ENCODE measurements at regions not wholly inside any gene's neighbourhood (a gene's known extent, or its start where the extent isn't known, plus 50 kb on each side); places are given as distances from the start of the nearest gene placed in this dataset.

GRCh38 chr10:9858816-9859215 lies 1158.9 kb upstream of the CELF2 start:
- H3K27ac Mint-ChIP-seq = no peak overlapping the region
- no peaks in the 10 kb centered on the region for H3K4me1 Mint-ChIP-seq
- no peak for DNase-seq

GRCh38 chr10:9860045-9860444 lies 1157.6 kb upstream of the CELF2 start:
- DNase-seq (no peak), ATAC-seq (no peak)
- Mint-ChIP-seq H3K27me3 (no peaks in the 10 kb centered on the region), H3K4me3 (no peak overlapping the region), H3K27ac (no peak overlapping the region), H3K9me3 (peaks cover 8 to 16% of the 10 kb centered on the region in 2 donors), H3K4me1 (no peaks in the 10 kb centered on the region)

More at GRCh38 chr10:9858816-9859215, 1158.9 kb upstream of the CELF2 start:
- ATAC-seq = no peak
- no peaks in the 10 kb centered on the region for H3K27me3 Mint-ChIP-seq
- peaks cover 8 to 16% of the 10 kb centered on the region in 2 donors for H3K9me3 Mint-ChIP-seq
- H3K4me3 Mint-ChIP-seq = no peak overlapping the region

GRCh38 chr10:9863559-9864121 lies 1154.0 kb upstream of the CELF2 start:
- no peak overlapping the region for H3K4me3 Mint-ChIP-seq
- H3K27ac Mint-ChIP-seq = no peak overlapping the region
- no peak for DNase-seq
- ATAC-seq = no peak
- peaks cover 5 to 16% of the 10 kb centered on the region in 2 donors for H3K9me3 Mint-ChIP-seq
- no peaks in the 10 kb centered on the region for H3K4me1 Mint-ChIP-seq
- H3K27me3 Mint-ChIP-seq = no peaks in the 10 kb centered on the region

DNA sequence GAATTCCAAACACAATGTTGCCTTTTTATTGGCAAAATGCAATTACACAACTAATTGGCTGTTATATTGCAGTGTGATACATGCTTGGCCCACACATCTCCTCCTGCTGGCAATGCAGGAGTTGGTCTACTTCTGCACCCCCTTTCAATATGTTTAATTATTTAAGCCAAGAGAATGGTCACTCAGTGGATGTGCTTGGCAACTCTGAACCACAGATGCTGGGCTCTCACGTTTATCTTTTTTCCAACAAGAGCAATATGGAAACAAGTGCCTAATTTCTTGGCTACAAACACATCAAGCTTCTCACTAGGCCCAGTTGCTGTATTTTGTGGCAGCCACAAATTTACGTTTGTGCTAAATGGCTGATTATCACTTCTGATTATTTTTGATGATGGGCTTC lies 1149.2 kb upstream of the CELF2 start:
- ATAC-seq = no peak
- Mint-ChIP-seq H3K27me3 (no peaks in the 10 kb centered on the region), H3K27ac (no peak overlapping the region), H3K4me3 (no peak overlapping the region), H3K9me3 (no peaks in the 10 kb centered on the region), H3K4me1 (no peaks in the 10 kb centered on the region)
- DNase-seq = no peak

DNA sequence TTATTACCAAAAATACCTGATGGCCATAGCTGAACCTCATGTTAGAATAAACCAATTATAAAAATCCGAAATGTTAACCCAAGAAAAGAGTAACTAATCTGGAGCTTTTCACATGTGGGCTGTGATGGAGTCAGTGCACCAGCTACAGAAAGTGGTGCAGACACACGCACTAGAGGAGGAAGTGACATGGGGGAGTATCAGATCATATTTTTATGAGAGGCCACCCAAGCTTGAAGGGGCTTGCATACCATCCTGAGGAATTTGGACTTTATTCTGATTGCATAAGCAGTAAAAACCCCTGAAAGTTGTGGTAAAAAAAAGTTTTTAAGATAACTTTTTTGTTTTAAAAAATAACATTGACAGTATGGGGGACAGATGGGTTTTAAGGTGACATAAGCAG lies 1148.5 kb upstream of the CELF2 start:
- no peaks in the 10 kb centered on the region for H3K27me3 Mint-ChIP-seq
- no peaks in the 10 kb centered on the region for H3K9me3 Mint-ChIP-seq

GRCh38 chr10:9869606-9870176 lies 1148.0 kb upstream of the CELF2 start:
- DNase-seq = no peak
- H3K9me3 Mint-ChIP-seq = no peaks in the 10 kb centered on the region
- H3K4me1 Mint-ChIP-seq = no peaks in the 10 kb centered on the region
- no peak for ATAC-seq
- no peak overlapping the region for H3K27ac Mint-ChIP-seq
- no peaks in the 10 kb centered on the region for H3K27me3 Mint-ChIP-seq
- H3K4me3 Mint-ChIP-seq = no peak overlapping the region

More for the DNA sequence above, 1148.5 kb upstream of the CELF2 start:
- Mint-ChIP-seq H3K4me1 (no peaks in the 10 kb centered on the region), H3K27ac (no peak overlapping the region), H3K4me3 (no peak overlapping the region)
- DNase-seq = no peak
- no peak for ATAC-seq

DNA sequence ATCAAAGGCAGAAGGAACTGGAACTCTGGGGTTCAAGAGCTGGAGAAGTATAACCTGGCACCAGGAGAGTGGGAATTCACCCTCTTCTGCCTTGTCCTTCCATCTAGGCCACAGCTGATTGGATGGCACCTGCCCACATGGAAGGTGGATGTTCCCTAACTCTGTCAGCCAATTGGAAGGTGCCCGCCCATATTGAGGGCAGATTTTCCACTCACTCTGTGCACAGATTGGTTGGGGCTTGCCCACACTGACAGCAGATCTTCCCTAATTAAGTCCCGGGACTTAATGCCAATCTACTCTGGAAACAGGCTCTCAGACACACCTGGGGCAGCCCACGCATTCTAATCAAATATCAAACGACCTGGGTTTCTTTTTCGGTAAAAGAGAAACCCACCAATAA lies 1142.3 kb upstream of the CELF2 start:
- Mint-ChIP-seq H3K9me3 (no peaks in the 10 kb centered on the region), H3K4me3 (no peak overlapping the region), H3K27me3 (no peaks in the 10 kb centered on the region), H3K4me1 (no peaks in the 10 kb centered on the region), H3K27ac (no peak overlapping the region)
- ATAC-seq (no peak), DNase-seq (no peak)

DNA sequence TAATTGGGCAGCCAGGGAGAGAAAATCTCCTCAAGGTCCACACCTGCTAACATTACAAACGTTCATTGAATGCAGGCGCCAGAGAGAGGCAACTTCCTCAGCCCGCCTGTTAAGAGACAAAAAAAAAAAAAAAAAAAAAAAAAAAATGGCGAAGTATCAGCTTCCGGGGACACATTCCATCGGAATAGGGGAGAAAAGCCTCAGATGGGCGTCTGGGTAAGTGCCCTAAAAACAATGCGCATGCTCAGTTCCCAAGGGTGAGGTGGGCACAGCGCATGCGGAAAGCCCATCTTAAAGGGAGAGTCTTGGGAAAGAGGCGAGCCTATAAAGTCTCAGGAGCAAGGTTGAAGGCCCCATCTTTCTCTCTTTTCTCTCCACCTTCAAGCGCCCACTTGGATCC lies 1139.7 kb upstream of the CELF2 start:
- no peaks in the 10 kb centered on the region for H3K27me3 Mint-ChIP-seq
- H3K4me3 Mint-ChIP-seq = no peak overlapping the region
- H3K27ac Mint-ChIP-seq = no peak overlapping the region
- DNase-seq = no peak
- peaks cover 0 to 4% of the 10 kb centered on the region in 2 donors for H3K9me3 Mint-ChIP-seq
- no peak for ATAC-seq
- H3K4me1 Mint-ChIP-seq = no peaks in the 10 kb centered on the region

DNA sequence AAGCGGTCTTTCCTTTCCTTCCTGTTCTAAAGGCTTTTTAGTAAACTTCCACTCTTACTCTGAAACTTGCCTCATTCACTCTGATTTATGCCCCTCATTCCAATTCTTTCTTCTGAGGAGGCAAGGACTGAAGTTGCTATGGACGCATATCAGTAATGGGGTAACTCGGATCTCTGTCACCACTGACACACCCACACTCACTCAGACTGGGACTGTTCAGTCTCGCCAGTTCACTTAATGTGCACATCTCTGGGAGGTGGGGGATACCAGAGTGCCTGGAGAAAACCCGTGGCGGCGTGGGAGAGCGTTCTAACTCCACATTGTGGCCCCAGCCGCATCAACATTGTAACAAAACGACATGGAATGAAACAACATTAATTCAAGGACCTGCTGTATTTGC lies 1139.3 kb upstream of the CELF2 start:
- no peaks in the 10 kb centered on the region for H3K27me3 Mint-ChIP-seq
- peaks cover 0 to 4% of the 10 kb centered on the region in 2 donors for H3K9me3 Mint-ChIP-seq
- no peak overlapping the region for H3K4me3 Mint-ChIP-seq
- no peaks in the 10 kb centered on the region for H3K4me1 Mint-ChIP-seq
- H3K27ac Mint-ChIP-seq = no peak overlapping the region
- ATAC-seq (no peak), DNase-seq (no peak)

GRCh38 chr10:9885761-9886160 lies 1131.9 kb upstream of the CELF2 start:
- no peaks in the 10 kb centered on the region for H3K4me1 Mint-ChIP-seq
- peaks cover 4 to 5% of the 10 kb centered on the region in 2 donors for H3K9me3 Mint-ChIP-seq
- DNase-seq (no peak), ATAC-seq (no peak)
- no peak overlapping the region for H3K4me3 Mint-ChIP-seq
- no peaks in the 10 kb centered on the region for H3K27me3 Mint-ChIP-seq
- H3K27ac Mint-ChIP-seq = no peak overlapping the region

GRCh38 chr10:9886772-9887171 lies 1130.9 kb upstream of the CELF2 start:
- Mint-ChIP-seq H3K27me3 (no peaks in the 10 kb centered on the region), H3K9me3 (peaks cover 4 to 5% of the 10 kb centered on the region in 2 donors), H3K4me3 (no peak overlapping the region), H3K27ac (no peak overlapping the region), H3K4me1 (no peaks in the 10 kb centered on the region)
- DNase-seq (no peak), ATAC-seq (no peak)

- DNase-seq (no peak), ATAC-seq (no peak)
- H3K4me1 Mint-ChIP-seq = no peaks in the 10 kb centered on the region
- no peaks in the 10 kb centered on the region for H3K27me3 Mint-ChIP-seq
- no peak overlapping the region for H3K27ac Mint-ChIP-seq
- H3K9me3 Mint-ChIP-seq = peaks cover 0 to 6% of the 10 kb centered on the region in 2 donors
- no peak overlapping the region for H3K4me3 Mint-ChIP-seq
Observed at GRCh38 chr10:9895453-9895852, 1122.2 kb upstream of the CELF2 start.

- H3K27ac Mint-ChIP-seq = no peak overlapping the region
- DNase-seq (no peak), ATAC-seq (no peak)
- H3K27me3 Mint-ChIP-seq = no peaks in the 10 kb centered on the region
- no peaks in the 10 kb centered on the region for H3K4me1 Mint-ChIP-seq
- H3K9me3 Mint-ChIP-seq = peaks cover 0 to 6% of the 10 kb centered on the region in 2 donors
- H3K4me3 Mint-ChIP-seq = no peak overlapping the region
Observed at GRCh38 chr10:9895981-9896380, 1121.7 kb upstream of the CELF2 start.

GRCh38 chr10:9898633-9899395 lies 1118.9 kb upstream of the CELF2 start:
- Mint-ChIP-seq H3K27me3 (no peaks in the 10 kb centered on the region), H3K27ac (no peak overlapping the region), H3K9me3 (peaks cover 0 to 6% of the 10 kb centered on the region in 2 donors), H3K4me3 (no peak overlapping the region), H3K4me1 (no peaks in the 10 kb centered on the region)
- ATAC-seq (no peak), DNase-seq (no peak)

DNA sequence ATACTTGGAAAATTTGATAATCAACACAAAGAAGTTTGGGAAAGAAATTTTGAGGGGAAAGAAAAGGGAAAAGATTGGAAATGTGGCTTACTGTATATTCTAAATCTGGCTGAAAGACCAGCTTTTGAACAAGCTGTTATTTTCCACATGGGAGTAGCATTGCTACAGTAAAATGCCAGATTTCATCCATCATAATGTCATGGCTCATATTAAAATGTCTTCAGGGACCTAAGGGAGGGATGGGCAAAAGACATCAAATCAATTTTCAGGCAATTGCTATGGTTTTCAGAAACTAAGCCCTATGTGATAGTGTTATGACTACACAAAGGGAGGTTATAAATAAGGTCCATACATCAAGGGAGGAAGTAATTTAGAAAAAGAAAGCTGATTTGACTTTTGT lies 1116.9 kb upstream of the CELF2 start:
- ATAC-seq (no peak), DNase-seq (no peak)
- H3K4me1 Mint-ChIP-seq = no peaks in the 10 kb centered on the region
- no peak overlapping the region for H3K4me3 Mint-ChIP-seq
- no peak overlapping the region for H3K27ac Mint-ChIP-seq
- H3K27me3 Mint-ChIP-seq = no peaks in the 10 kb centered on the region
- H3K9me3 Mint-ChIP-seq = no peaks in the 10 kb centered on the region

- DNase-seq = no peak
- ATAC-seq = no peak
- Mint-ChIP-seq H3K4me1 (no peaks in the 10 kb centered on the region), H3K27ac (no peak overlapping the region), H3K27me3 (no peaks in the 10 kb centered on the region), H3K4me3 (no peak overlapping the region), H3K9me3 (no peaks in the 10 kb centered on the region)
Observed at GRCh38 chr10:9901971-9902370, 1115.7 kb upstream of the CELF2 start.
